ENCODE measurements at regions not wholly inside any gene's neighbourhood (a gene's known extent, or its start where the extent isn't known, plus 50 kb on each side); places are given as distances from the start of the nearest gene placed in this dataset.

DNA sequence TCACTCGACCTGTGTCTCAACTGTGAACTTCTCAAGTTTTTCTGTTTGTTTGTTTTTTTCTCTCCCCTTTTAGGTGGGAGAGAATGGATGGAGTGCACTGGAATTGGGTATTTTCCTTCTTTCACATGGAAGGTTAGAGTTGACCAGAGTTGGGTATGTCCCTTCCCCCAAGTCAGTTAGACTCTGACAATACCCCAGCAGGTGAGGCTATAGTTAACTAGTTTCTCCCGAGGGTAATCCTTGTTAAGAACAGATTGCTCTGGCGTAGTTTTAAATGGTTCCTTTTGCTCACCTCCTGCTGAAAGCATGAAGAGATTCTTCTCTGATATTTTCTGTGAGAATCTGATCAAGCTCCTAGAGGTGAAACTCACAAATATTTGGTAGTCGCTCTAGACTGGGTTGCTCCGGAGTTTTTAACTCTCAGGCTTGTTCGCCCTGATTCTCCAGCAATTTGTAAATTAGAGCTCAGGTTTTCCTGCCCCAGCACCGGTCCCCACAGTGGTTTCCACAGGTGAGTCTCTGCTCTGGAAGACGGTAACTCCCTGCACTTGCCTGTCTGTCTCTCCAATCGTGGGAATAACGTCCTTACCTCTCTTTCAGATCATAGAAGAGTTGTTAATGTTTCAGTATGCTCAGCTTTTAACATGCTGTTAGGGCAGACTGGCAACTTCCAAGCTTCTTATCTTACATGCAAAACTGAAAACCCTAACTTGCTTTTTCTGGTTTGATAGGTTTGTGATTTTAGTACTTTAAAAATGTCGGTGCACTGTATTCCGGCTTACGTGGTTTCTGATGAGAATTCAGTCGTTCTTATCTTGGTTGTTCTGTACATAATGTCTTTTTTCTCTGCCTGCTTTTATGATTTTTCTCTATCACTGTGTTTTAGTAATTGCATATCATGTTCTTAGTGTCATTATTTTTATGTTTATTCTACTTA, 111.2 kb upstream of the HIVEP1 start:
- TF ChIP-seq, protein P1, sequence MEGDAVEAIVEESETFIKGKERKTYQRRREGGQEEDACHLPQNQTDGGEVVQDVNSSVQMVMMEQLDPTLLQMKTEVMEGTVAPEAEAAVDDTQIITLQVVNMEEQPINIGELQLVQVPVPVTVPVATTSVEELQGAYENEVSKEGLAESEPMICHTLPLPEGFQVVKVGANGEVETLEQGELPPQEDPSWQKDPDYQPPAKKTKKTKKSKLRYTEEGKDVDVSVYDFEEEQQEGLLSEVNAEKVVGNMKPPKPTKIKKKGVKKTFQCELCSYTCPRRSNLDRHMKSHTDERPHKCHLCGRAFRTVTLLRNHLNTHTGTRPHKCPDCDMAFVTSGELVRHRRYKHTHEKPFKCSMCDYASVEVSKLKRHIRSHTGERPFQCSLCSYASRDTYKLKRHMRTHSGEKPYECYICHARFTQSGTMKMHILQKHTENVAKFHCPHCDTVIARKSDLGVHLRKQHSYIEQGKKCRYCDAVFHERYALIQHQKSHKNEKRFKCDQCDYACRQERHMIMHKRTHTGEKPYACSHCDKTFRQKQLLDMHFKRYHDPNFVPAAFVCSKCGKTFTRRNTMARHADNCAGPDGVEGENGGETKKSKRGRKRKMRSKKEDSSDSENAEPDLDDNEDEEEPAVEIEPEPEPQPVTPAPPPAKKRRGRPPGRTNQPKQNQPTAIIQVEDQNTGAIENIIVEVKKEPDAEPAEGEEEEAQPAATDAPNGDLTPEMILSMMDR (conservative IDR thresholded peaks at IDR 0.05; ENCODE audit: low read depth, low read length): no peak
- TF ChIP-seq EZH2 (IDR thresholded peaks at IDR 0.05; ENCODE audit: borderline replicate concordance, low read depth, low read length, poor library complexity, severe bottlenecking): no peak
